GM23338 (cell line): ENCODE measurements at regions not wholly inside any gene's neighbourhood (a gene's known extent, or its start where the extent isn't known, plus 50 kb on each side); places are given as distances from the start of the nearest gene placed in this dataset.

Experiments
- ATAC-seq: fragments of 200-7000 bp; cut with Tn5 transposase; 3 replicates; pipeline ENCODE4 v1.9.1; 2020
- DNase-seq: peaks from one replicate; pipeline ENCODE4 v3.0.0-alpha.2; 2015; ENCODE audit warnings: low spot score
- H2AFZ ChIP-seq: fragments of 200-600 bp; sonication (generic); 2 replicates; pipeline ENCODE4 v1.8.0; 2016; ENCODE audit warnings: antibody characterized with exemption, mild to moderate bottlenecking, moderate library complexity
- H3F3A ChIP-seq: fragments of 200-600 bp; sonication (generic); replicated peaks from 2 replicates; pipeline ENCODE4 v1.8.0; 2017; ENCODE audit warnings: antibody characterized with exemption, mixed run types, low read depth
- H3K27ac ChIP-seq: fragments of 200-600 bp; sonication (generic); 2 replicates; pipeline ENCODE4 v1.6.1; 2016; ENCODE audit warnings: low read depth
- H3K27me3 ChIP-seq: fragments of 200-600 bp; sonication (generic); 2 replicates; pipeline ENCODE4 v1.8.0; 2016; ENCODE audit warnings: mild to moderate bottlenecking, mixed run types, moderate library complexity; ENCODE audit not compliant: insufficient read depth
- H3K36me3 ChIP-seq: fragments of 200-600 bp; sonication (generic); 2 replicates; pipeline ENCODE4 v1.8.0; 2016; ENCODE audit warnings: mild to moderate bottlenecking; ENCODE audit not compliant: insufficient read depth
- H3K4me1 ChIP-seq: fragments of 200-600 bp; sonication (generic); 2 replicates; pipeline ENCODE4 v1.8.0; 2016; ENCODE audit warnings: mild to moderate bottlenecking, moderate library complexity; ENCODE audit not compliant: insufficient read depth
- H3K4me2 ChIP-seq: fragments of 200-600 bp; sonication (generic); 2 replicates; pipeline ENCODE4 v1.7.1; 2017; ENCODE audit warnings: mixed run types
- H3K4me3 ChIP-seq: fragments of 200-600 bp; sonication (generic); 2 replicates; pipeline ENCODE4 v1.6.1; 2016; ENCODE audit warnings: mixed run types
- H3K79me2 ChIP-seq: fragments of 200-600 bp; sonication (generic); replicated peaks from 2 replicates; pipeline ENCODE4 v1.8.0; 2017; ENCODE audit warnings: mild to moderate bottlenecking; ENCODE audit not compliant: insufficient read depth
- H3K9me2 ChIP-seq: fragments of 200-600 bp; sonication (generic); 2 replicates; pipeline ENCODE4 v1.8.0; 2017; ENCODE audit not compliant: insufficient read depth
- H4K20me1 ChIP-seq: fragments of 200-600 bp; sonication (generic); replicated peaks from 2 replicates; pipeline ENCODE4 v1.8.0; 2017; ENCODE audit warnings: mild to moderate bottlenecking; ENCODE audit not compliant: insufficient read depth
- H3K27ac Mint-ChIP-seq: 2 replicates; pipeline ENCODE4 v1.8.0; 2020; ENCODE audit warnings: inconsistent platforms, mild to moderate bottlenecking, moderate library complexity, mixed read lengths
- H3K27me3 Mint-ChIP-seq: 3 replicates; pipeline ENCODE4 v1.8.0; 2022; ENCODE audit warnings: low read depth, mild to moderate bottlenecking, moderate library complexity, mixed read lengths, inconsistent platforms; ENCODE audit not compliant: insufficient read depth, poor library complexity
- H3K36me3 Mint-ChIP-seq: 3 replicates; pipeline ENCODE4 v1.8.0; 2021; ENCODE audit warnings: low read depth, mild to moderate bottlenecking, inconsistent platforms, moderate library complexity, mixed read lengths
- H3K4me1 Mint-ChIP-seq: 3 replicates; pipeline ENCODE4 v1.8.0; 2020; ENCODE audit warnings: mild to moderate bottlenecking, inconsistent platforms, mixed read lengths
- H3K4me3 Mint-ChIP-seq: 3 replicates; pipeline ENCODE4 v1.8.0; 2021; ENCODE audit warnings: moderate library complexity, mild to moderate bottlenecking, inconsistent platforms, mixed read lengths
- H3K9me3 Mint-ChIP-seq: 3 replicates; pipeline ENCODE4 v1.8.0; 2020; ENCODE audit warnings: moderate library complexity, mild to moderate bottlenecking, inconsistent platforms, mixed read lengths
- CREB1 ChIP-seq: fragments of 250-450 bp; sonication (Bioruptor Pico); IDR thresholded peaks from 2 replicates; pipeline ENCODE4 v1.5.0; 2020; ENCODE audit warnings: low read depth, mild to moderate bottlenecking, moderate library complexity
- EZH2 ChIP-seq: fragments of 200-600 bp; sonication (generic); IDR thresholded peaks from one replicate; pipeline ENCODE4 v1.8.0; 2017; ENCODE audit warnings: antibody characterized with exemption, mild to moderate bottlenecking, low read depth; ENCODE audit not compliant: unreplicated experiment
- EZH2phosphoT487 ChIP-seq: fragments of 200-600 bp; sonication (generic); IDR thresholded peaks from one replicate; pipeline ENCODE4 v1.8.1; 2018; ENCODE audit warnings: antibody characterized with exemption; ENCODE audit not compliant: unreplicated experiment
- JUNB ChIP-seq: IDR thresholded peaks from one replicate; pipeline ENCODE4 v1.6.1; 2016; ENCODE audit warnings: antibody characterized with exemption; ENCODE audit not compliant: unreplicated experiment
- NANOG ChIP-seq: IDR thresholded peaks from 2 replicates; pipeline ENCODE4 v1.6.1; 2016; ENCODE audit warnings: antibody characterized with exemption, borderline replicate concordance
- POLR2AphosphoS5 ChIP-seq: IDR thresholded peaks from 2 replicates; pipeline ENCODE4 v1.6.1; 2016; ENCODE audit warnings: antibody characterized with exemption, low read depth
- STAT1 ChIP-seq: IDR thresholded peaks from one replicate; pipeline ENCODE4 v1.6.1; 2016; ENCODE audit warnings: antibody characterized with exemption; ENCODE audit not compliant: unreplicated experiment
- ZNF114 ChIP-seq: fragments of 250-450 bp; sonication (Bioruptor Pico); IDR thresholded peaks from 2 replicates; pipeline ENCODE4 v1.5.0; 2020; ENCODE audit warnings: mild to moderate bottlenecking, moderate library complexity
- ZNF331 ChIP-seq: fragments of 250-450 bp; sonication (Bioruptor Pico); IDR thresholded peaks from 2 replicates; pipeline ENCODE4 v1.5.0; 2020; ENCODE audit warnings: low read depth, mild to moderate bottlenecking, moderate library complexity
- TF ChIP-seq, protein P1 (sequence below), 2 experiments: fragments of 200-600 bp in 1 of 2; sonication (generic) in 1 of 2; conservative IDR thresholded peaks; 2 replicates each; pipeline versions ENCODE4 v1.5.1 to v1.6.1; 2016 to 2017; ENCODE audit warnings: antibody characterized with exemption in 2 of 2, low read depth in 2 of 2, mild to moderate bottlenecking in 2 of 2, moderate library complexity in 1 of 2
- TF ChIP-seq, protein P2 (sequence below): IDR thresholded peaks from 2 replicates; pipeline ENCODE4 v1.6.1; 2016; ENCODE audit warnings: antibody characterized with exemption
- TF ChIP-seq, protein P3 (sequence below): fragments of 250-450 bp; sonication (Bioruptor Pico); IDR thresholded peaks from 2 replicates; pipeline ENCODE4 v1.5.0; 2020; ENCODE audit warnings: mild to moderate bottlenecking, moderate library complexity
- TF ChIP-seq, protein P4 (sequence below): IDR thresholded peaks from one replicate; pipeline ENCODE4 v1.6.1; 2018; ENCODE audit warnings: antibody characterized with exemption; ENCODE audit not compliant: unreplicated experiment

DNA sequence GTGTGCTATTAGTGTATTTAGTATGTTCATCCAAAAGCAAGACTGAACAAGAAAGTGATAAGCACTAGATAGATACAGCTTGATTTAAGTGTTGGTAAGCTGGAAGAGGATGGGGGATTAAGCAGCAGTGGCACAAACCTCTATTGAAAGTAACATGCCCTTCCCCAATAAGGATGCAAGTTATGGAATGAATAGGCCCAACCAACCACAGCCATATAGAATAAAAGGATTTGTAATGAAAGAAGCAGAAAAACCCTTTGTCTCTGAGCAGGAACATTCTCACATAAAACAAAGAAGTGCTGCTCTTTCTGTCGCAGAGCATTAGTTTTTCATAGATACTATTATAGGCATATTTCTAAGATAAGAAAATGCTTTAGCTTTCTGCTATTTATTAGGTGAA, 310.7 kb downstream of the IPO8 start:
- Mint-ChIP-seq H3K4me1 (no peaks in the 10 kb centered on the region), H3K27ac (no peak overlapping the region), H3K36me3 (peaks cover 21% of the 10 kb centered on the region), H3K27me3 (peaks cover 2% of the 10 kb centered on the region), H3K4me3 (no peak overlapping the region), H3K9me3 (peaks cover 46% of the 10 kb centered on the region)
- Histone ChIP-seq H3K27me3 (no peaks in the 10 kb centered on the region), H3K4me2 (no peak overlapping the region), H3K4me1 (no peaks in the 10 kb centered on the region), H2AFZ (no peak overlapping the region), H3K27ac (no peak overlapping the region), H3F3A (no peaks in the 10 kb centered on the region), H3K79me2 (no peaks in the 10 kb centered on the region), H3K36me3 (0 out of 2 replicates have a peak, but pooled peaks cover 4% of the 10 kb centered on the region), H4K20me1 (no peaks in the 10 kb centered on the region), H3K4me3 (no peak overlapping the region), H3K9me2 (0 out of 2 replicates have a peak, but pooled peaks cover 6% of the 10 kb centered on the region)
- DNase-seq (no peak), ATAC-seq (no peak)
- TF ChIP-seq NANOG (no peak), CREB1 (CRISPR knock-in tag) (no peak), ZNF114 (no peak), POLR2AphosphoS5 (no peak), EZH2phosphoT487 (no peak), JUNB (no peak), EZH2 (no peak), ZNF331 (CRISPR knock-in tag) (no peak), STAT1 (no peak)
- TF ChIP-seq, protein P1, sequence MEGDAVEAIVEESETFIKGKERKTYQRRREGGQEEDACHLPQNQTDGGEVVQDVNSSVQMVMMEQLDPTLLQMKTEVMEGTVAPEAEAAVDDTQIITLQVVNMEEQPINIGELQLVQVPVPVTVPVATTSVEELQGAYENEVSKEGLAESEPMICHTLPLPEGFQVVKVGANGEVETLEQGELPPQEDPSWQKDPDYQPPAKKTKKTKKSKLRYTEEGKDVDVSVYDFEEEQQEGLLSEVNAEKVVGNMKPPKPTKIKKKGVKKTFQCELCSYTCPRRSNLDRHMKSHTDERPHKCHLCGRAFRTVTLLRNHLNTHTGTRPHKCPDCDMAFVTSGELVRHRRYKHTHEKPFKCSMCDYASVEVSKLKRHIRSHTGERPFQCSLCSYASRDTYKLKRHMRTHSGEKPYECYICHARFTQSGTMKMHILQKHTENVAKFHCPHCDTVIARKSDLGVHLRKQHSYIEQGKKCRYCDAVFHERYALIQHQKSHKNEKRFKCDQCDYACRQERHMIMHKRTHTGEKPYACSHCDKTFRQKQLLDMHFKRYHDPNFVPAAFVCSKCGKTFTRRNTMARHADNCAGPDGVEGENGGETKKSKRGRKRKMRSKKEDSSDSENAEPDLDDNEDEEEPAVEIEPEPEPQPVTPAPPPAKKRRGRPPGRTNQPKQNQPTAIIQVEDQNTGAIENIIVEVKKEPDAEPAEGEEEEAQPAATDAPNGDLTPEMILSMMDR (conservative IDR thresholded peaks at IDR 0.05; ENCODE audit: low read depth in 2 of 2), result no peak
- TF ChIP-seq, protein P2, sequence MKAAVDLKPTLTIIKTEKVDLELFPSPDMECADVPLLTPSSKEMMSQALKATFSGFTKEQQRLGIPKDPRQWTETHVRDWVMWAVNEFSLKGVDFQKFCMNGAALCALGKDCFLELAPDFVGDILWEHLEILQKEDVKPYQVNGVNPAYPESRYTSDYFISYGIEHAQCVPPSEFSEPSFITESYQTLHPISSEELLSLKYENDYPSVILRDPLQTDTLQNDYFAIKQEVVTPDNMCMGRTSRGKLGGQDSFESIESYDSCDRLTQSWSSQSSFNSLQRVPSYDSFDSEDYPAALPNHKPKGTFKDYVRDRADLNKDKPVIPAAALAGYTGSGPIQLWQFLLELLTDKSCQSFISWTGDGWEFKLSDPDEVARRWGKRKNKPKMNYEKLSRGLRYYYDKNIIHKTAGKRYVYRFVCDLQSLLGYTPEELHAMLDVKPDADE, result no peak
- TF ChIP-seq, protein P3, sequence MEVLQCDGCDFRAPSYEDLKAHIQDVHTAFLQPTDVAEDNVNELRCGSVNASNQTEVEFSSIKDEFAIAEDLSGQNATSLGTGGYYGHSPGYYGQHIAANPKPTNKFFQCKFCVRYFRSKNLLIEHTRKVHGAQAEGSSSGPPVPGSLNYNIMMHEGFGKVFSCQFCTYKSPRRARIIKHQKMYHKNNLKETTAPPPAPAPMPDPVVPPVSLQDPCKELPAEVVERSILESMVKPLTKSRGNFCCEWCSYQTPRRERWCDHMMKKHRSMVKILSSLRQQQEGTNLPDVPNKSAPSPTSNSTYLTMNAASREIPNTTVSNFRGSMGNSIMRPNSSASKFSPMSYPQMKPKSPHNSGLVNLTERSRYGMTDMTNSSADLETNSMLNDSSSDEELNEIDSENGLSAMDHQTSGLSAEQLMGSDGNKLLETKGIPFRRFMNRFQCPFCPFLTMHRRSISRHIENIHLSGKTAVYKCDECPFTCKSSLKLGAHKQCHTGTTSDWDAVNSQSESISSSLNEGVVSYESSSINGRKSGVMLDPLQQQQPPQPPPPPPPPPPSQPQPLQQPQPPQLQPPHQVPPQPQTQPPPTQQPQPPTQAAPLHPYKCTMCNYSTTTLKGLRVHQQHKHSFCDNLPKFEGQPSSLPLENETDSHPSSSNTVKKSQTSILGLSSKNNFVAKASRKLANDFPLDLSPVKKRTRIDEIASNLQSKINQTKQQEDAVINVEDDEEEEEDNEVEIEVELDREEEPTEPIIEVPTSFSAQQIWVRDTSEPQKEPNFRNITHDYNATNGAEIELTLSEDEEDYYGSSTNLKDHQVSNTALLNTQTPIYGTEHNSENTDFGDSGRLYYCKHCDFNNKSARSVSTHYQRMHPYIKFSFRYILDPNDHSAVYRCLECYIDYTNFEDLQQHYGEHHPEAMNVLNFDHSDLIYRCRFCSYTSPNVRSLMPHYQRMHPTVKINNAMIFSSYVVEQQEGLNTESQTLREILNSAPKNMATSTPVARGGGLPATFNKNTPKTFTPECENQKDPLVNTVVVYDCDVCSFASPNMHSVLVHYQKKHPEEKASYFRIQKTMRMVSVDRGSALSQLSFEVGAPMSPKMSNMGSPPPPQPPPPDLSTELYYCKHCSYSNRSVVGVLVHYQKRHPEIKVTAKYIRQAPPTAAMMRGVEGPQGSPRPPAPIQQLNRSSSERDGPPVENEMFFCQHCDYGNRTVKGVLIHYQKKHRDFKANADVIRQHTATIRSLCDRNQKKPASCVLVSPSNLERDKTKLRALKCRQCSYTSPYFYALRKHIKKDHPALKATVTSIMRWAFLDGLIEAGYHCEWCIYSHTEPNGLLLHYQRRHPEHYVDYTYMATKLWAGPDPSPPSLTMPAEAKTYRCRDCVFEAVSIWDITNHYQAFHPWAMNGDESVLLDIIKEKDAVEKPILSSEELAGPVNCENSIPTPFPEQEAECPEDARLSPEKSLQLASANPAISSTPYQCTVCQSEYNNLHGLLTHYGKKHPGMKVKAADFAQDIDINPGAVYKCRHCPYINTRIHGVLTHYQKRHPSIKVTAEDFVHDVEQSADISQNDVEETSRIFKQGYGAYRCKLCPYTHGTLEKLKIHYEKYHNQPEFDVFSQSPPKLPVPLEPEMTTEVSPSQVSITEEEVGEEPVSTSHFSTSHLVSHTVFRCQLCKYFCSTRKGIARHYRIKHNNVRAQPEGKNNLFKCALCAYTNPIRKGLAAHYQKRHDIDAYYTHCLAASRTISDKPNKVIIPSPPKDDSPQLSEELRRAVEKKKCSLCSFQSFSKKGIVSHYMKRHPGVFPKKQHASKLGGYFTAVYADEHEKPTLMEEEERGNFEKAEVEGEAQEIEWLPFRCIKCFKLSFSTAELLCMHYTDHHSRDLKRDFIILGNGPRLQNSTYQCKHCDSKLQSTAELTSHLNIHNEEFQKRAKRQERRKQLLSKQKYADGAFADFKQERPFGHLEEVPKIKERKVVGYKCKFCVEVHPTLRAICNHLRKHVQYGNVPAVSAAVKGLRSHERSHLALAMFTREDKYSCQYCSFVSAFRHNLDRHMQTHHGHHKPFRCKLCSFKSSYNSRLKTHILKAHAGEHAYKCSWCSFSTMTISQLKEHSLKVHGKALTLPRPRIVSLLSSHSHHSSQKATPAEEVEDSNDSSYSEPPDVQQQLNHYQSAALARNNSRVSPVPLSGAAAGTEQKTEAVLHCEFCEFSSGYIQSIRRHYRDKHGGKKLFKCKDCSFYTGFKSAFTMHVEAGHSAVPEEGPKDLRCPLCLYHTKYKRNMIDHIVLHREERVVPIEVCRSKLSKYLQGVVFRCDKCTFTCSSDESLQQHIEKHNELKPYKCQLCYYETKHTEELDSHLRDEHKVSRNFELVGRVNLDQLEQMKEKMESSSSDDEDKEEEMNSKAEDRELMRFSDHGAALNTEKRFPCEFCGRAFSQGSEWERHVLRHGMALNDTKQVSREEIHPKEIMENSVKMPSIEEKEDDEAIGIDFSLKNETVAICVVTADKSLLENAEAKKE, result no peak
- TF ChIP-seq, protein P4, sequence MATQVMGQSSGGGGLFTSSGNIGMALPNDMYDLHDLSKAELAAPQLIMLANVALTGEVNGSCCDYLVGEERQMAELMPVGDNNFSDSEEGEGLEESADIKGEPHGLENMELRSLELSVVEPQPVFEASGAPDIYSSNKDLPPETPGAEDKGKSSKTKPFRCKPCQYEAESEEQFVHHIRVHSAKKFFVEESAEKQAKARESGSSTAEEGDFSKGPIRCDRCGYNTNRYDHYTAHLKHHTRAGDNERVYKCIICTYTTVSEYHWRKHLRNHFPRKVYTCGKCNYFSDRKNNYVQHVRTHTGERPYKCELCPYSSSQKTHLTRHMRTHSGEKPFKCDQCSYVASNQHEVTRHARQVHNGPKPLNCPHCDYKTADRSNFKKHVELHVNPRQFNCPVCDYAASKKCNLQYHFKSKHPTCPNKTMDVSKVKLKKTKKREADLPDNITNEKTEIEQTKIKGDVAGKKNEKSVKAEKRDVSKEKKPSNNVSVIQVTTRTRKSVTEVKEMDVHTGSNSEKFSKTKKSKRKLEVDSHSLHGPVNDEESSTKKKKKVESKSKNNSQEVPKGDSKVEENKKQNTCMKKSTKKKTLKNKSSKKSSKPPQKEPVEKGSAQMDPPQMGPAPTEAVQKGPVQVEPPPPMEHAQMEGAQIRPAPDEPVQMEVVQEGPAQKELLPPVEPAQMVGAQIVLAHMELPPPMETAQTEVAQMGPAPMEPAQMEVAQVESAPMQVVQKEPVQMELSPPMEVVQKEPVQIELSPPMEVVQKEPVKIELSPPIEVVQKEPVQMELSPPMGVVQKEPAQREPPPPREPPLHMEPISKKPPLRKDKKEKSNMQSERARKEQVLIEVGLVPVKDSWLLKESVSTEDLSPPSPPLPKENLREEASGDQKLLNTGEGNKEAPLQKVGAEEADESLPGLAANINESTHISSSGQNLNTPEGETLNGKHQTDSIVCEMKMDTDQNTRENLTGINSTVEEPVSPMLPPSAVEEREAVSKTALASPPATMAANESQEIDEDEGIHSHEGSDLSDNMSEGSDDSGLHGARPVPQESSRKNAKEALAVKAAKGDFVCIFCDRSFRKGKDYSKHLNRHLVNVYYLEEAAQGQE, result no peak
